ENCODE measurements at regions not wholly inside any gene's neighbourhood (a gene's known extent, or its start where the extent isn't known, plus 50 kb on each side); places are given as distances from the start of the nearest gene placed in this dataset.

- no peaks in the 10 kb centered on the region for H4K20me1 ChIP-seq (ENCODE audit: insufficient read depth, low read length)
- H2AFZ ChIP-seq (ENCODE audit: low read length) = peak overlapping the region; percentile 24
- no peak for TF ChIP-seq CTCF (IDR thresholded peaks at IDR 0.05; ENCODE audit: extremely low read depth, low read depth, low read length)
- no peaks in the 10 kb centered on the region for H3K36me3 ChIP-seq (ENCODE audit: insufficient read depth, low read length)
- no peak overlapping the region for H3K4me3 ChIP-seq (ENCODE audit: insufficient read depth, low read length)
- H3K9me3 ChIP-seq (ENCODE audit: low read depth, low read length) = no peaks in the 10 kb centered on the region
- H3K79me2 ChIP-seq (ENCODE audit: insufficient read depth, low read length) = no peaks in the 10 kb centered on the region
- no peak overlapping the region for H3K27ac ChIP-seq (ENCODE audit: low read depth, low read length)
- H3K4me2 ChIP-seq (ENCODE audit: insufficient read depth, low read length) = no peak overlapping the region
- DNase-seq (ENCODE audit: insufficient read length, low spot score, missing footprints) = no peak
- no peaks in the 10 kb centered on the region for H3K27me3 ChIP-seq (ENCODE audit: insufficient read depth, low read length)
- no peaks in the 10 kb centered on the region for H3K4me1 ChIP-seq (ENCODE audit: insufficient read depth, low read length)
These were observed 430.8 kb upstream of the PTBP2 start for GRCh38 chr1:96290801-96291200.

- Histone ChIP-seq H2AFZ (ENCODE audit: low read length) (no peak overlapping the region), H3K4me3 (ENCODE audit: insufficient read depth, low read length) (no peak overlapping the region), H3K9me3 (ENCODE audit: low read depth, low read length) (no peaks in the 10 kb centered on the region), H3K27me3 (ENCODE audit: insufficient read depth, low read length) (no peaks in the 10 kb centered on the region), H4K20me1 (ENCODE audit: insufficient read depth, low read length) (no peaks in the 10 kb centered on the region), H3K27ac (ENCODE audit: low read depth, low read length) (no peak overlapping the region), H3K79me2 (ENCODE audit: insufficient read depth, low read length) (no peaks in the 10 kb centered on the region), H3K36me3 (ENCODE audit: insufficient read depth, low read length) (no peaks in the 10 kb centered on the region), H3K4me1 (ENCODE audit: insufficient read depth, low read length) (no peaks in the 10 kb centered on the region), H3K4me2 (ENCODE audit: insufficient read depth, low read length) (no peak overlapping the region)
- TF ChIP-seq CTCF (IDR thresholded peaks at IDR 0.05; ENCODE audit: extremely low read depth, low read depth, low read length) = no peak
- DNase-seq (ENCODE audit: insufficient read length, low spot score, missing footprints) = no peak
These were observed 430.1 kb upstream of the PTBP2 start for GRCh38 chr1:96291468-96291867.

- H3K27ac ChIP-seq (ENCODE audit: low read depth, low read length) = no peak overlapping the region
- no peaks in the 10 kb centered on the region for H3K9me3 ChIP-seq (ENCODE audit: low read depth, low read length)
- no peak for DNase-seq (ENCODE audit: insufficient read length, low spot score, missing footprints)
- H3K4me1 ChIP-seq (ENCODE audit: insufficient read depth, low read length) = no peaks in the 10 kb centered on the region
- no peaks in the 10 kb centered on the region for H4K20me1 ChIP-seq (ENCODE audit: insufficient read depth, low read length)
- H3K36me3 ChIP-seq (ENCODE audit: insufficient read depth, low read length) = no peaks in the 10 kb centered on the region
- H3K4me3 ChIP-seq (ENCODE audit: insufficient read depth, low read length) = no peak overlapping the region
- H3K79me2 ChIP-seq (ENCODE audit: insufficient read depth, low read length) = no peaks in the 10 kb centered on the region
- H3K27me3 ChIP-seq (ENCODE audit: insufficient read depth, low read length) = no peaks in the 10 kb centered on the region
- H3K4me2 ChIP-seq (ENCODE audit: insufficient read depth, low read length) = no peak overlapping the region
- TF ChIP-seq CTCF (IDR thresholded peaks at IDR 0.05; ENCODE audit: extremely low read depth, low read depth, low read length) = no peak
- H2AFZ ChIP-seq (ENCODE audit: low read length) = no peak overlapping the region
These were observed 429.4 kb upstream of the PTBP2 start for GRCh38 chr1:96292141-96292540.

- Histone ChIP-seq H3K4me3 (ENCODE audit: insufficient read depth, low read length) (no peak overlapping the region), H3K79me2 (ENCODE audit: insufficient read depth, low read length) (no peaks in the 10 kb centered on the region), H3K27ac (ENCODE audit: low read depth, low read length) (no peak overlapping the region), H3K9me3 (ENCODE audit: low read depth, low read length) (no peaks in the 10 kb centered on the region), H3K4me2 (ENCODE audit: insufficient read depth, low read length) (no peak overlapping the region), H3K36me3 (ENCODE audit: insufficient read depth, low read length) (no peaks in the 10 kb centered on the region), H2AFZ (ENCODE audit: low read length) (no peak overlapping the region), H4K20me1 (ENCODE audit: insufficient read depth, low read length) (no peaks in the 10 kb centered on the region), H3K27me3 (ENCODE audit: insufficient read depth, low read length) (no peaks in the 10 kb centered on the region), H3K4me1 (ENCODE audit: insufficient read depth, low read length) (no peaks in the 10 kb centered on the region)
- no peak for TF ChIP-seq CTCF (IDR thresholded peaks at IDR 0.05; ENCODE audit: extremely low read depth, low read depth, low read length)
- no peak for DNase-seq (ENCODE audit: insufficient read length, low spot score, missing footprints)
These were observed 424.6 kb upstream of the PTBP2 start for GRCh38 chr1:96296991-96297390.
